GM21786 (cell line): ENCODE measurements at regions not wholly inside any gene's neighbourhood (a gene's known extent, or its start where the extent isn't known, plus 50 kb on each side); places are given as distances from the start of the nearest gene placed in this dataset.
A peak's percentile ranks its signal among the peaks of the same experiment; 100 is the strongest.
"Not testable (repeated sequence)": the region's sequence is repeated elsewhere in the genome, so short reads cannot be mapped to it uniquely, and the experiment has no call there.

Experiments
- ATAC-seq: cut with Tn5 transposase; IDR thresholded peaks from one replicate; pipeline ENCODE4 v1.9.1; 2021; ENCODE audit not compliant: unreplicated experiment

DNA sequence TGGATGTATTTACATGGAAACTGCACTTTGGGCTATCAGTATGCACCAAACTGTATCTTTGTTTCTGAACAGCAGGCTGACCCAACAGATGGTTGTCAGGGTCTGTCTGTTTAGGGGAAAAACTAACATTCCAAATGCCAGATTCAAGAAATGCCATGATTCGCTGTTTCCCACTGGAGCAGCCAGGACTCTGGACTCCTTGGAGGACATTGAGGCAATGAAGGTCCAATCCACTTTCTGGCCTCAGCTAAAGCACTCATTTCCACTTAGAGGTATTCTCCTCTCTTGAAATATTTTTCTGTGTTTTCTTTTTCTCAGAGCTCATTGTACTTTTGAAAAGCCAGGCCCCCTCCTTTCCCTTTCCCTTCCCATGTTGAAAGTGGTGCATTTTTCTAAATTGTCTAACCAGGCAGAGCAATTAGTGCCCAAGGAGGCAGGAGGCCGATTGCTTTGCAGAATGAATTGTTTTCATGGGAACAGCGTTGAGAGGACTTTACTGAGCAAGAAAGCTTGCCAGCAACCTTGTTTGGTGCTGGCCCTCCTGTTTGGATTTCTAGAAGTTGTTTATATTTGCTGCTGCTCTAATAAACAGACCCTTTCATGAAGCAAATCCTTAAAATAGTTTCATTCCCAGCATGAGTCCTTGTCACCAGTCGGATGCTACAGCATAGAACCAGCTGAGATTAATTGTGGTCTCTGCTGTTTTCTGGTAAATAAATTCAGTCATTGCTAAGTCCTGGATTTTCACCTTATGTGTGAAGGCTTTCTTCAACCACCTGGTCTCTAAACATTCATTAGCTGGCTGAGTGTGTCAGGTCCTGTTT lies 132.8 kb upstream of the TAF11L2 start:
- no peak for ATAC-seq

GRCh38 chr5:17365811-17366138 lies 132.3 kb upstream of the TAF11L2 start:
- ATAC-seq: no peak

- no peak for ATAC-seq
Observed at GRCh38 chr5:17367256-17367840, 130.7 kb upstream of the TAF11L2 start.

GRCh38 chr5:17370651-17371050 lies 127.4 kb upstream of the TAF11L2 start:
- no peak for ATAC-seq

GRCh38 chr5:17373406-17373805 lies 124.6 kb upstream of the TAF11L2 start:
- peak; percentile 45 for ATAC-seq

DNA sequence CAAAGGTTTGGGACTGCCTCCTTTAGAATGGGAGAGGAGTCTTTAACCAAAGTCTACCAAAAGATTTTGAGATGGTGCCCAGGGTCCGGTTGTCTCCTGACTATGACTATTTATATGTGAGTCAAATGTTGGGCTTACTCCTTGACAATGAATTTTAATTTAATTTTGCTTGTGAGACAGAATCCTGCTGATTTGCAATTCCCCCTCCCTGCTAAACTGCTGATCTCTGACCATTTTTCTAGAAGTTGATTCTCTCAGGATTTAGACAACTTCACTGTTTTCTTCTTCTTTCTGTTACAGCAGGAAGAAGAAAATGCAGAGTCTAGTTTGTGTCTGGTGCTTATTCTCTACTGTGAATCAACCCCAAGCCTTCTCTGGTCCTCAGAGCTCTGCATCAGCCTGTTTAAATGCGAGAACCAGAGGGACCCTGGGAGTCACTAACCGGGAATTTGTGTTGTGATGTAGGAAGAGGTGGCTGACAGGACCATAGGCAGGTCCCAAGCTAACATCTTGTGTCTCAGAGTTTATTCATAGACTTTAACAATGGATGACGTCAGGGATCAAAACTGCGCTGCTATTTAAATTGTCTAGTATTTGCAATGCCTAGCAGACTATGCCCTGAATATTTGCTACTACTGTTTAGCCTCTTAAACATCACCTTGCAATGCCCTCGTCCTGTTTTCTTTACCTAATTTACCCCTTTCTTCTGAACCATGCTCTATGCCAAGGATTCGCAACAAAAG lies 124.0 kb upstream of the TAF11L2 start:
- no peak for ATAC-seq

DNA sequence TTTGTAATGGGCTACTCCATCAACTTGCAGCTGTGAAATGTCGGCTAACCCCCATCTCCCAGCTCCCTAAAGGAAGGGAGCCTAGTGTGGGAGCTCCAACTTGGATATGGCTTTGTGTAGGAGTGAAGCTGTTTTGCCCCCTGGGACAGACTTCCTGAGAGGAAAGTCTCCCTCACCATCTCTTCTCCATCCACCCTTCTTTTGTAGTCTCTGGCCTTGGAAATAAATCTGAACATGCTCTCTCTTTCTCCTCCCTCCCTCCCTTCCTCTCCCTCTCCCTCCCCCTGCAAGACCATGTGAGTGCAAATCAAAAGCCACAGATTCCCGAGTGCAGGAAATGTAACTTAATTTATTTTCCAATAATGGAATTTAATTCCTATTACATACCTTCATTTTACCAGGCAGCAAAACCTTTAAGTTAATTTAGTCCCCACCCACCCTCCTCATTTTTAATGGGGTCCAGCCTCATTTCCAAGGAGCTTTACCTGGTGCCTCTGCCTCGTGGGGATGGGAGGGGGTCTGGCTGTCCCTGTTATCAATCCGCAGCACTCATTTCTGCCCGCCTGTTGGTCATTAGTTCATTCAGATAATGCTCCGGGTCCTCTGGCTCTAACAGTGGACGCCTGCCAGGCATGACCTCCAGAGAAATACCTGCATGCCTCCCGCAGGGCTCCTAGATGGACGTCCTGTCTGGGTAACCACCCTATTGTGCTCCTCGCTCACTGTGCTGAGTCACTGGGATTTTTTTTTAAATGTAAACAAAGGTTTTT lies 122.9 kb upstream of the TAF11L2 start:
- ATAC-seq: no peak

DNA sequence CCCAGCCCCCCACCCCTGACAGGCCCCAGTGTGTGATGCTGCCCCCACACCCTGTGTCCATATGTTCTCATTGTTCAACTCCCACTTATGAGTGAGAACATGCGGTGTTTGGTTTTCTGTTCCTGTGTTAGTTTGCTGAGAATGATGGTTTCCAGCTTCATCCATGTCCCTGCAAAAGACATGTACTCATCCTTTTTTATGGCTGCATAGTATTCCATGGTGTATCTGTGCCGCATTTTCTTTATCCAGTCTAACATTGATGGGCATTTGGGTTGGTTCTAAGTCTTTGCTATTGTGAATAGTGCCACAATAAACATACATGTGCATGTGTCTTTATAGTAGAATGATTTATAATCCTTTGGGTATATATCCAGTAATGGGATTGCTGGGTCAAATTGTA lies 122.1 kb upstream of the TAF11L2 start:
- ATAC-seq: not testable (repeated sequence)

DNA sequence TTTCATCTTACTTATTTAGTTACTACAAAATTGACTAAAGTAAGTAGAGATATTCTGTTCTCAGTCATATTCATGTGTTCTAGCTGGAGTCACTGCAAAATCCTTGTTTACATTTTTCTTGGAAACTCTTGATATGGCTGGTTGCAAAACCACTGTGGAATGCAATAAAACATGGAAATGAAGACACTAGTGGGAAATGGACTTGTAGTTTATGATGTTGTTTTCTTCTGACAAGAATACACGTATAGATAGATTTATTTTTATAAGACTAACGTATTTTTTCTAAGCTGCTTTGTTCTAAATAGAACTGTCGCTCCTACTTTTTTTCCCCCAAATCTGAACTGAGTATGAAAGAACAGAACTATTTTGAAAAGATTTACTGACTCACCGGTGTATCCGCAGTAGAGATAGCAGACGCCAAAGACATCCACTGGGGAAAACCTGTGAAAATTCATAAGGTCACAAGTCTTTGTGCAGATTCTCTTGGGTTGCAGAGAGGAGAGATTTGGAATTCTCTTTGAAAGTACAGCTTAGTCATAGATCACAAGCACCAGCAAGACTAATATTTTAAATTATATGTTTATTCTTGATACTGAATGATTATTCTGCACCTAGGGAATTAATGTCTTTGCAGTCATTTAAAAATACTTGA lies 119.6 kb upstream of the TAF11L2 start:
- no peak for ATAC-seq

GRCh38 chr5:17379100-17379951 lies 118.7 kb upstream of the TAF11L2 start:
- ATAC-seq: no peak

GRCh38 chr5:17381932-17382331 lies 116.1 kb upstream of the TAF11L2 start:
- no peak for ATAC-seq

GRCh38 chr5:17383526-17383925 lies 114.5 kb upstream of the TAF11L2 start:
- ATAC-seq: no peak

GRCh38 chr5:17384181-17384580 lies 113.8 kb upstream of the TAF11L2 start:
- no peak for ATAC-seq

DNA sequence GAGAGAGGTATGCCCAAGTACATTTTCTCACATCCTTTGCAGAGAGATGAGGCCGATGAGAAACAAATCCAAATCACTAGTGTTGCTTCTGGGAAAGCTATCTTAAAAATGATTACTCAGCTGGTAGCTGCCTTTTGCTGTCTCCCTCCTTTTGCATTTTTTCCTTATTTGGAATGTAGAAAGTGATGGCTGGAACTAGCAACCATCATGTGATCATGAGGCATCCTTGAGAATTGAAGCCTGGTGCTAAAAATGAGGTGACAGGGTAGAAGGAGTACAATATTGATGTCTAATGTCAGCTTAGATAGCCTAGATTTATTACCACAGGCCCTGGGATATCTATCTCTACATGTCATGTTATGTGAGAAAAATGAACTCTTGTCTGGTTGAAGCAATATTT lies 109.3 kb upstream of the TAF11L2 start:
- no peak for ATAC-seq

DNA sequence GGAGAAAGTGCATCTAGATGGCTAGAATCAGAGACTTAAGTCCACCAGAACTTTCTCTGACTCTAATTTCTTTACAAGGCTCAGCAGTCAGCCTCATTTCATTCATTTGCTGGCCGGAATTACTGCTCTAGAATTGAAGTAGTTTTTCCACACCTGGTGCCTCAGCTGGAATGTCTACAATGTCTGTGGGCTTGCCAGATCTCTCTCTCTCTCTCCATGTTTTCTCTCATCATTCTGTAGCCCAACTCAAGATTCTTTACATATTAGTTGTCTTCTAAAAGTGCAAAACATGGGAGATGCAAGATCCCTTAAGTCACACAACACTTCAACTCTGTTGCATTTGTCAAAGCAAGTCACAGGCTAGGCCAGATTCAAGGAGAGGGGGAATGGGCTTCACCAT lies 103.9 kb upstream of the TAF11L2 start:
- no peak for ATAC-seq

DNA sequence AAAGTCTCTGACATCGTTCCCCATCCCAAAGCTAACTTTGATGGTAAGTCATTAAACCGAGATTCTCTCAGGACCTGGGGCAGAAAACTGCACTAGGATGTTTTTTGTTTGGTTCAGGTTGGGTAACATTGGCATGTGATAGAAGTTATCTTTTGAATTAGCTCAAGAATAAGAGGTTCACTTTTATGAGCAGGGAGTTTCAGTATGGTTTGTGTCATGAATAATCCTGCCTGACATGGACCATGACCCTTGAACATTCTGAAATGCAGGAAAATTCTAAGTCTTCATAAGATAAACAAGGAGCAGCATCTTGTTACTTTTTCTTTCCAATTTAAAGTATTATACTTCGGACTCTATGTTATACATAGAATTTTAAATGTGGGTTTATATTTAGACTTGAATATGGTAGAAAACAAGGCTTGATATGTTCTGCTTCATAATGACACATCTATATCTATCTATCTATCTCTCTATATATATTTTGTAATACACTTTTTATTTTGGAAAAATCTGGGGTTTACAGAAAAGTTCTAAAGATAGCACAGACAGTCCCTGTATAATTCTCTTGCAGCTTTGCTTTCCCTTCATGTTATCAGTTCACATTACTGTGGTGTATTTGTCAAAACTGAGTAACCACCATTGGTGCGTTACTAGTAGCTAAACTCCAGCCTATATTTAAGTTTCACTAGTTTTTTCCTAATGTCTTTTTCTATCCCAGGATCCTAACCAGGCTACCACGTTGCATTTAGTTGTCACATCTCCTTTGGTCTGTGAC lies 102.7 kb upstream of the TAF11L2 start:
- ATAC-seq: no peak

GRCh38 chr5:17396247-17396646 lies 101.8 kb upstream of the TAF11L2 start:
- ATAC-seq: no peak

GRCh38 chr5:17398431-17398830 lies 99.6 kb upstream of the TAF11L2 start:
- ATAC-seq: no peak
